ENCODE measurements at regions not wholly inside any gene's neighbourhood (a gene's known extent, or its start where the extent isn't known, plus 50 kb on each side); places are given as distances from the start of the nearest gene placed in this dataset.
"Not testable (repeated sequence)": the region's sequence is repeated elsewhere in the genome, so short reads cannot be mapped to it uniquely, and the experiment has no call there.

GRCh38 chr6:51141080-51141479, 322.4 kb downstream of the TFAP2B start:
- 68 to 74% methylated on average over 2 of the region's 2 CpGs for WGBS, 2 donors
- H3K4me3 ChIP-seq: no peak overlapping the region
- peaks cover 0 to 5% (median 0%) of the 10 kb centered on the region in 3 donors for H3K4me1 ChIP-seq
- no peaks in the 10 kb centered on the region for H3K27me3 ChIP-seq
- H3K27ac ChIP-seq: no peak overlapping the region
- H3K36me3 ChIP-seq: no peaks in the 10 kb centered on the region
- TF ChIP-seq POLR2A (IDR thresholded peaks at IDR 0.05): no peak
- TF ChIP-seq, protein P1, sequence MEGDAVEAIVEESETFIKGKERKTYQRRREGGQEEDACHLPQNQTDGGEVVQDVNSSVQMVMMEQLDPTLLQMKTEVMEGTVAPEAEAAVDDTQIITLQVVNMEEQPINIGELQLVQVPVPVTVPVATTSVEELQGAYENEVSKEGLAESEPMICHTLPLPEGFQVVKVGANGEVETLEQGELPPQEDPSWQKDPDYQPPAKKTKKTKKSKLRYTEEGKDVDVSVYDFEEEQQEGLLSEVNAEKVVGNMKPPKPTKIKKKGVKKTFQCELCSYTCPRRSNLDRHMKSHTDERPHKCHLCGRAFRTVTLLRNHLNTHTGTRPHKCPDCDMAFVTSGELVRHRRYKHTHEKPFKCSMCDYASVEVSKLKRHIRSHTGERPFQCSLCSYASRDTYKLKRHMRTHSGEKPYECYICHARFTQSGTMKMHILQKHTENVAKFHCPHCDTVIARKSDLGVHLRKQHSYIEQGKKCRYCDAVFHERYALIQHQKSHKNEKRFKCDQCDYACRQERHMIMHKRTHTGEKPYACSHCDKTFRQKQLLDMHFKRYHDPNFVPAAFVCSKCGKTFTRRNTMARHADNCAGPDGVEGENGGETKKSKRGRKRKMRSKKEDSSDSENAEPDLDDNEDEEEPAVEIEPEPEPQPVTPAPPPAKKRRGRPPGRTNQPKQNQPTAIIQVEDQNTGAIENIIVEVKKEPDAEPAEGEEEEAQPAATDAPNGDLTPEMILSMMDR (IDR thresholded peaks at IDR 0.05): no peak
- no peak for DNase-seq
- intact Hi-C loops (cut with DNase I): no loop called here
- H3K9me3 ChIP-seq: peaks cover 0 to 1% (median 0%) of the 10 kb centered on the region in 3 donors

DNA sequence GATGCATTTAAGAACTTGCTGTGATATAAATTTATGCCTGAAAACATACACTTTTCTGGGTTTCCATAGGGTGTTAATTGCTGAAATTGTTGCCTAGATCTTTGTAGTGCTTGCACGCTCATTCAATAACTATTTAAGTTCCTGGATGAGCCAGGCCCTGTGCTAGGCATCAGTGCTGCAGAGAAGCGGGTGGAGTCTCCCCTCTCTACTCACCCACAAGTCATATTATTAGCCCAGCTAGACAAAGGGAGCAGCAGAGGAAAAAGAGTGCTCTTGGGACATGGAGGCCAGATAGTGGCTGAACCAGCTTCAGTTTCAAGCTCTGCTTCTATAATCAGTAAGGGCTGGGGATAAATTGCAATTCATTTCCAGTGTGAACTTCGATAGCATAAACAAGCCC, 329.1 kb downstream of the TFAP2B start:
- no peaks in the 10 kb centered on the region for H3K9me3 ChIP-seq
- no peaks in the 10 kb centered on the region for H3K27me3 ChIP-seq
- no peak for DNase-seq
- no peaks in the 10 kb centered on the region for H3K36me3 ChIP-seq
- TF ChIP-seq, protein P1 (IDR thresholded peaks at IDR 0.05): no peak
- no peak for TF ChIP-seq POLR2A (IDR thresholded peaks at IDR 0.05)
- H3K4me1 ChIP-seq: no peaks in the 10 kb centered on the region
- H3K4me3 ChIP-seq: no peak overlapping the region
- no peak overlapping the region for H3K27ac ChIP-seq
- 57 to 61% methylated on average over 1 to 3 of the region's 3 CpGs for WGBS, 2 donors
- intact Hi-C loops (cut with DNase I): no loop called here

DNA sequence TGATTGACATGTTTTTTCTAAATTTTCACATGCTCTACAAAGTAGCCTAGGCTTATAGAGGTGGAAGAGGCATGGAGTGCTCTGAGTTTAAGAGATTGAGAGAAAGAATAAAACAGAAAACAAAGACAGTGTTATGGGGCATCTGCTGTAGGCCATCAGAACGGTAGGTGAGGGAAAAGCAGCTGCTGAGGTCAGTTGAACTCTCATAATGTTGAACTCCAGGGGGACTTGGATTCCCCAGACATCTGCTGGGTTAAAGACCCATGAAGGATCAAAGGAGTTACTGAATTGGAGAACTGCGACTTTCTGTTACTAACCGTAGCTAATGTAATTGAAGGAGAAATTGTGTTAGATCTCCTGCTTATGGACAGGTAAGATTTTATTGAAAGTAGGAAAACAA, 333.9 kb downstream of the TFAP2B start:
- Histone ChIP-seq H3K4me1 (no peaks in the 10 kb centered on the region), H3K9me3 (no peaks in the 10 kb centered on the region), H3K36me3 (no peaks in the 10 kb centered on the region), H3K4me3 (no peak overlapping the region), H3K27me3 (no peaks in the 10 kb centered on the region), H3K27ac (no peak overlapping the region)
- WGBS, 2 donors: 63 to 81% methylated on average over 3 of the region's 3 CpGs
- intact Hi-C loops (cut with DNase I): no loop called here
- TF ChIP-seq, protein P1 (IDR thresholded peaks at IDR 0.05): no peak
- no peak for TF ChIP-seq POLR2A (IDR thresholded peaks at IDR 0.05)
- DNase-seq: no peak

- Histone ChIP-seq H3K4me1 (no peaks in the 10 kb centered on the region), H3K36me3 (no peaks in the 10 kb centered on the region), H3K27me3 (no peaks in the 10 kb centered on the region), H3K9me3 (no peaks in the 10 kb centered on the region), H3K4me3 (no peak overlapping the region), H3K27ac (no peak overlapping the region)
- TF ChIP-seq POLR2A (IDR thresholded peaks at IDR 0.05): no peak
- TF ChIP-seq, protein P1 (IDR thresholded peaks at IDR 0.05): no peak
- DNase-seq: no peak
- 46 to 54% methylated on average over 2 of the region's 2 CpGs for WGBS, 2 donors
- intact Hi-C loops (cut with DNase I): no loop called here
Observed at GRCh38 chr6:51153109-51153508, 334.4 kb downstream of the TFAP2B start.

GRCh38 chr6:51154925-51155324, 336.3 kb downstream of the TFAP2B start:
- intact Hi-C loops (cut with DNase I); DNase-seq; H3K4me1 ChIP-seq; H3K27ac ChIP-seq; H3K4me3 ChIP-seq; H3K36me3 ChIP-seq; H3K27me3 ChIP-seq; H3K9me3 ChIP-seq: not testable (repeated sequence)
- 68 to 72% methylated on average over 1 of the region's 1 CpG for WGBS, 2 donors

GRCh38 chr6:51159260-51159659, 340.6 kb downstream of the TFAP2B start:
- intact Hi-C loops (cut with DNase I); H3K27me3 ChIP-seq; H3K9me3 ChIP-seq; H3K4me1 ChIP-seq; H3K4me3 ChIP-seq; H3K36me3 ChIP-seq; H3K27ac ChIP-seq; DNase-seq: not testable (repeated sequence)
- WGBS, 2 donors: 76 to 79% methylated on average over 1 of the region's 1 CpG

Measured in esophagus squamous epithelium (tissue), 5 donors.